Left ventricle myocardium inferior (tissue), 1 donor: ENCODE measurements at regions not wholly inside any gene's neighbourhood (a gene's known extent, or its start where the extent isn't known, plus 50 kb on each side); places are given as distances from the start of the nearest gene placed in this dataset.

Experiments
- DNase-seq: peaks from one replicate; pipeline ENCODE4 v3.0.0-alpha.2; 2020
- H3K27ac ChIP-seq: fragments of 200-600 bp; replicated peaks from 2 replicates; pipeline ENCODE4 v1.8.0; 2021
- H3K27me3 ChIP-seq: fragments of 200-600 bp; 2 replicates; pipeline ENCODE4 v1.8.0; 2021; ENCODE audit warnings: low read depth
- H3K36me3 ChIP-seq: fragments of 200-600 bp; 2 replicates; pipeline ENCODE4 v1.8.0; 2021
- H3K4me1 ChIP-seq: fragments of 200-600 bp; 2 replicates; pipeline ENCODE4 v1.8.0; 2021
- H3K4me3 ChIP-seq: fragments of 200-600 bp; 2 replicates; pipeline ENCODE4 v1.8.0; 2021; ENCODE audit warnings: mild to moderate bottlenecking, moderate library complexity
- H3K9me3 ChIP-seq: fragments of 200-600 bp; replicated peaks from 2 replicates; pipeline ENCODE4 v1.8.0; 2021
- intact Hi-C: fragments of 100-400 bp; cut with micrococcal nuclease; formaldehyde crosslinking; loops from one replicate; pipeline ENCODE4 v1.11.0; 2022
- TF ChIP-seq, protein P1 (sequence below): fragments of 200-600 bp; IDR thresholded peaks from 2 replicates; pipeline ENCODE4 v1.8.0; 2021; ENCODE audit warnings: antibody characterized with exemption, mild to moderate bottlenecking, borderline replicate concordance
- donor health status: DM: no; HTN: yes; CAD: no; lungs with severe emphysema.

DNA sequence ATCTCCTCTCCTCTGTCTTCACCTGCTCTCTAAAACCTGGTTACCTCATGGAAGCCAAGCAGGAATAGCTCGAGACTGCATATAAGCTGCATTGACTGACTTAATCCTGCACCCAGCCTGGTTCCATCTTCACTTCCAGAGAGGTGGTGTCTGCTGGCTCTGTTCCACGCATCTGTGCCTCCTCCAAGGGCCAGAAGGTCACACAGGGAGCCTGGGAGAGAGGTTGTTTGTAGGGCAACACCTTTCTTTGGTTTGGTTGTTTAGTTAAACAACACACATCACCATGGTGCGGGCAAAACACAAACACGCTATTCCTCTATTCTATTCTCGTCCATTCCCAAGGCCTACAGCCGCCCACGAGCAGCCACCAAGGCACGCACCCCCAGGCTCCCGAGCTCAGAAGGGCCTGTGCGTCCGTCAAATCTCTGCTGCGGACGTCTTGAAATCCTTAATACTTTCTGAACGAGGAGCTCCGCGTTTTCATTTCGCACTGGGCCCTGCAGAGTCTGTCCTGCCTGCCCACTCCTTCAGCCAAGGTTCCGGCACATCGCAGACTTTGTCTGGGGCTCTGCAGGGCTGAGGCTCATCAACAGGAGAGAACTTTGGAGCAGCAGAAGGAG lies 116.2 kb downstream of the RIPK4 start:
- H3K27ac ChIP-seq = no peak overlapping the region
- TF ChIP-seq, protein P1, sequence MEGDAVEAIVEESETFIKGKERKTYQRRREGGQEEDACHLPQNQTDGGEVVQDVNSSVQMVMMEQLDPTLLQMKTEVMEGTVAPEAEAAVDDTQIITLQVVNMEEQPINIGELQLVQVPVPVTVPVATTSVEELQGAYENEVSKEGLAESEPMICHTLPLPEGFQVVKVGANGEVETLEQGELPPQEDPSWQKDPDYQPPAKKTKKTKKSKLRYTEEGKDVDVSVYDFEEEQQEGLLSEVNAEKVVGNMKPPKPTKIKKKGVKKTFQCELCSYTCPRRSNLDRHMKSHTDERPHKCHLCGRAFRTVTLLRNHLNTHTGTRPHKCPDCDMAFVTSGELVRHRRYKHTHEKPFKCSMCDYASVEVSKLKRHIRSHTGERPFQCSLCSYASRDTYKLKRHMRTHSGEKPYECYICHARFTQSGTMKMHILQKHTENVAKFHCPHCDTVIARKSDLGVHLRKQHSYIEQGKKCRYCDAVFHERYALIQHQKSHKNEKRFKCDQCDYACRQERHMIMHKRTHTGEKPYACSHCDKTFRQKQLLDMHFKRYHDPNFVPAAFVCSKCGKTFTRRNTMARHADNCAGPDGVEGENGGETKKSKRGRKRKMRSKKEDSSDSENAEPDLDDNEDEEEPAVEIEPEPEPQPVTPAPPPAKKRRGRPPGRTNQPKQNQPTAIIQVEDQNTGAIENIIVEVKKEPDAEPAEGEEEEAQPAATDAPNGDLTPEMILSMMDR = no peak
- intact Hi-C loops = no loop called here
- no peak for DNase-seq
- no peak overlapping the region for H3K4me3 ChIP-seq
- no peaks in the 10 kb centered on the region for H3K36me3 ChIP-seq
- H3K4me1 ChIP-seq = peaks cover 24% of the 10 kb centered on the region
- H3K27me3 ChIP-seq = no peaks in the 10 kb centered on the region
- H3K9me3 ChIP-seq = no peaks in the 10 kb centered on the region

DNA sequence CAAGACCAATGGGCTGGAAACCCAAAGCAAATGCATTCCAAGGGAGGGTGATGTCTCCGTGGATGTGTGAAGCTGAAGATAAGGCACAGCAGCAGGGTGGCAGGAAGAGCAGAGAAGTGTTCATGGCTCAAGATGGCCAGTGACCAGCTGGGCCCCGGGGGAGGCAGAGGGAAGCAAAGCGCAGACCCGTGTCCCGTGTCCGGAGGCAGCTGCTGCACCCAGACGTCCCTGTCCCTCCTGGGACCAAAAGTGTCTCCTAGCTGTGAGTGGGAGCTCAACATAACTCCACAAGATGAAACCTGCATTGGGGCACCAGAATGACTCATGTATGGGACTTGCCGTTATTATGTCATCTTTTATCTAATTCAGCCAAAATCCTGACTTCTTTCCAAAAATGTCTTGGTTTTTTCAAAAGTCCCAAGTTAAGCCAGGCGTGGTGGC lies 118.2 kb downstream of the RIPK4 start:
- TF ChIP-seq, protein P1 = no peak
- H3K9me3 ChIP-seq = no peaks in the 10 kb centered on the region
- no peak for DNase-seq
- intact Hi-C loops = no loop called here
- peaks cover 16% of the 10 kb centered on the region for H3K4me1 ChIP-seq
- no peaks in the 10 kb centered on the region for H3K36me3 ChIP-seq
- H3K4me3 ChIP-seq = no peak overlapping the region
- no peak overlapping the region for H3K27ac ChIP-seq
- no peaks in the 10 kb centered on the region for H3K27me3 ChIP-seq

DNA sequence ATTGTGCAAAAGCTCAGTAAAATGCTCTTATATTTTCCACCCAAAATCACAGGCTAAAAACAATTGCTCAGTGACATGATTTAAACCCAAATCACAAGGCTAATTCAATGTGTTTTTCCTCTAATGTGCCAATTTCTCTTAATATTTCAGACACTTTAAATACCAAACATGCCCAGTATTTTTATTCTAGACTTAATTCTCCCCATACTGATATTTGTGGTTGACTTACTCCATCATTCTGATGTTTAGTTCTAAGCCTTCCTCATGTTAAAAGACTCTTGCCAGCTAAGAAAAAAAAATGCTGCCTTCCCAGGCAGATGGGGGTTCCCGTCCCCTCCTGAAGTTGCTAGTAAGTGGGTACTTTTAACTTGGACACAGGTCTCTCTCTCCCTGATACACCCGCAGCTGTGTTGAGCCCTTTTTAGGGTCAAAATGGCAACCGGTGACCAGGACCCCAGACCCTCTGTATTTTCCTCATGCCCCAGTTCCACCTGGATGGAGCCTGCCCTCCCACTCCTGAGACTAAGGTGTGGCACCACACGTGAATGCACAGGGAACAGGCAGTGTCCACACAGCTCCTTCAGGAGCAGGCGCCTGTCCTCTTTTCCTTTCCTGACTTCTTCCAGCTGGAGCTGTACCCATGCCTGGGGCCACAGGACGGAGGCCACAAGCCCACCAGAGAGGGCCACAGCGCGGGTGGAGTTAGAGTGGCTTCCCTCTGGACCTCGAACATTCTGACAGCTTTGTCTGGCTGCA lies 118.9 kb downstream of the RIPK4 start:
- H3K9me3 ChIP-seq = no peaks in the 10 kb centered on the region
- no peaks in the 10 kb centered on the region for H3K27me3 ChIP-seq
- TF ChIP-seq, protein P1 = no peak
- peaks cover 18% of the 10 kb centered on the region for H3K4me1 ChIP-seq
- H3K27ac ChIP-seq = no peak overlapping the region
- intact Hi-C loops = no loop called here
- DNase-seq = no peak
- H3K36me3 ChIP-seq = no peaks in the 10 kb centered on the region
- no peak overlapping the region for H3K4me3 ChIP-seq

DNA sequence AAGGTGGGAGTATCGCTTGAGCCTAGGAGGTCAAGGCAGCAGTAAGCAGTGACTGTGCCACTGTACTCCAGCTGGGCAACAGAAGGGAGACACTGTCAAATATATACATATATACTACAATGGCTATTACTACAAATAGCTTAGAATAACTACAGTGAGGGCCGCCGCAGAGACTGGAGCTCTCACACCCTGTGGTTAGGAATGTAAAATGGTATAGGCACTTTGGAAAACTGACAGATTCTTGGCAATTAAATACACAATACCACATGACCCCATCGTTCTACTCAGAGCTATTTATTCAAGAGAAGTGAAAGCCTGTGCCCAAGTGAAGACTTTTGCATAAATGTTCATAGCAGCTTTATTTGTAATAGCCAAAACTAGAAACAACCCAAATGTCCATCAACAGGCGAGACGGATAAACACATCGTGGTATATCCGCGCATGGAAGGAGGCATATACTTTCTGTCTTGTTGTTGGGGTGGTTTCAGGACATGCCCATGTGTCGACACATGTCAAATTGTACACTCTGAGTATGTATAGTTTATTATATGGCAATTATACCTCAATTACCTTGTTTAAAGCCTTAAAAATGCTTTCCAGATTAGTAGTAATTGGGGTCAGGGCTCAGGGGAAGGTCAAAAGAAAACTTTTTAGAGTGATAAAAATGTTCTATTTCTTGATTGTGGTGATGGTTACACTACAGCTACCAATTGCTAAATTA lies 123.4 kb downstream of the RIPK4 start:
- no peak overlapping the region for H3K27ac ChIP-seq
- TF ChIP-seq, protein P1 = no peak
- no peaks in the 10 kb centered on the region for H3K36me3 ChIP-seq
- no peak overlapping the region for H3K4me3 ChIP-seq
- H3K27me3 ChIP-seq = no peaks in the 10 kb centered on the region
- intact Hi-C loops = no loop called here
- no peak for DNase-seq
- H3K4me1 ChIP-seq = peaks cover 28% of the 10 kb centered on the region
- H3K9me3 ChIP-seq = peaks cover 4% of the 10 kb centered on the region

DNA sequence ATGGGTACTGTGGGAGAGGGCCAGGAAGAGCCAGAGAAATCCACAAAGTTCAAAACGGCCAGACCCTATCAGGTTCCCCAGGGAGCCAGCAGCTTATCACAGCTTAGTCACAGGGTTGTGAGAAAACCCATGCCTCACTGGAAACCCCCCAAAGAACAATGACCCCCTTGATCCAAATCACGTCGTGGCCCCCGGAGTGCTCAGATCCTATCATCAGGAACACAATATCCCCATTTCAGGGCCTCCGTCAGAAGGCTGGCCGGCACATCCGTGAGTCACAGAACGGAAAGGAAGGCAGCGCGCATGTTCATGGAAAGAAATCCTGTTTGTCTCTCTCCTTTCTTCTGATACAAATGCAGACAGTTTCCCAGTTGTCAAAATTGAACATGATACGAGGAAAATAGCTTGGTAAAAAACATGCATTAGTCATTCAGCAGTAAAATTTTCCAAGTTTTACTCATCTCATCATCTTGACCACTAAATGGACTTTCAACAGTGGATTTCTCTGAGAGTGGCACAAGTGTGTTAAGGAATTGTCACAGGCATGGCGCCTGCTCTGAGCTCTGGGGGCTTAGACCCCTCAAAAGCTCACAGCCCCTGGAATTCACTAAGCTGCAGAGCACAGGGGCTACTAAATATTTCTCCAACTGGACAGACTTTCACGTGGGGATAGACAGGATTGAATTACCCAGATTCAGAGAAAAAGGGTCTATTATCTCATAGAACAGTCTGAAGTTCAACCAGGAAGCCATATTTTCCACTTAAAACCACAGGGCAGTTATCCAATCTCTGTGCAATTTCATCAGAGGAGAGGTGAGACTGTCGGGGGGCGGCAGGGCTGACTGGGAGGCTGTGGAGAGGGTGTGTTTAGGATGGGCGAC lies 124.8 kb downstream of the RIPK4 start:
- peak; percentile 70 for DNase-seq

More for the DNA sequence above, 124.8 kb downstream of the RIPK4 start:
- Histone ChIP-seq H3K27ac (peak overlapping the region; percentile 76), H3K4me3 (no peak overlapping the region), H3K27me3 (no peaks in the 10 kb centered on the region), H3K9me3 (peaks cover 9% of the 10 kb centered on the region), H3K36me3 (no peaks in the 10 kb centered on the region), H3K4me1 (peaks cover 28% of the 10 kb centered on the region)
- intact Hi-C loops = no loop called here
- TF ChIP-seq, protein P1 = no peak
